Endothelial cell of umbilical vein (primary cell): ENCODE measurements at regions not wholly inside any gene's neighbourhood (a gene's known extent, or its start where the extent isn't known, plus 50 kb on each side); places are given as distances from the start of the nearest gene placed in this dataset.

ENCODE experiments used
- CTCF ChIP-seq, 2 donors: IDR thresholded peaks; 1 replicate in 1 of 2; 2 replicates in 1 of 2; pipeline ENCODE4 v1.5.1; 2011; ENCODE audit warnings: low read length in 2 of 2, mild to moderate bottlenecking in 2 of 2, moderate library complexity in 2 of 2, control low read depth in 1 of 2, inconsistent platforms in 1 of 2, low read depth in 1 of 2; ENCODE audit not compliant: insufficient read depth in 1 of 2; ENCODE audit errors: extremely low read depth in 1 of 2
- EZH2 ChIP-seq: IDR thresholded peaks from 2 replicates; pipeline ENCODE4 v1.6.1; 2012; ENCODE audit warnings: borderline replicate concordance, low read depth, mild to moderate bottlenecking, moderate library complexity, low read length, inconsistent platforms; ENCODE audit not compliant: severe bottlenecking
- GATA2 ChIP-seq: IDR thresholded peaks from 2 replicates; pipeline ENCODE4 v1.7.0; 2011; ENCODE audit warnings: low read depth, mild to moderate bottlenecking, moderate library complexity, mixed read lengths, low read length; ENCODE audit not compliant: insufficient read length, insufficient read depth
- MAX ChIP-seq: IDR thresholded peaks from 2 replicates; pipeline ENCODE4 v1.6.1; 2011; ENCODE audit not compliant: insufficient read depth, insufficient read length
- POLR2A ChIP-seq: IDR thresholded peaks from 2 replicates; pipeline ENCODE4 v1.6.1; 2012; ENCODE audit warnings: low read depth, mild to moderate bottlenecking, control low read depth, low read length
- POLR2AphosphoS5 ChIP-seq: IDR thresholded peaks from 2 replicates; pipeline ENCODE4 v1.6.1; 2012; ENCODE audit warnings: low read depth, mild to moderate bottlenecking, control low read depth, low read length, moderate library complexity; ENCODE audit not compliant: insufficient read depth

GRCh38 chr12:130216031-130216430, 53.8 kb downstream of the FZD10 start:
- TF ChIP-seq CTCF (IDR thresholded peaks at IDR 0.05; ENCODE audit: extremely low read depth in 1 of 2, insufficient read depth in 1 of 2, low read depth in 1 of 2, low read length in 2 of 2) (no peak), EZH2 (no peak), POLR2AphosphoS5 (no peak), POLR2A (no peak), GATA2 (no peak), MAX (no peak)
